ENCODE measurements at regions not wholly inside any gene's neighbourhood (a gene's known extent, or its start where the extent isn't known, plus 50 kb on each side); places are given as distances from the start of the nearest gene placed in this dataset.
"Not testable (repeated sequence)": the region's sequence is repeated elsewhere in the genome, so short reads cannot be mapped to it uniquely, and the experiment has no call there.

- peak; percentile 58 for DNase-seq
Measured at GRCh38 chr1:218494449-218494852, 149.3 kb downstream of the TGFB2 start.

DNA sequence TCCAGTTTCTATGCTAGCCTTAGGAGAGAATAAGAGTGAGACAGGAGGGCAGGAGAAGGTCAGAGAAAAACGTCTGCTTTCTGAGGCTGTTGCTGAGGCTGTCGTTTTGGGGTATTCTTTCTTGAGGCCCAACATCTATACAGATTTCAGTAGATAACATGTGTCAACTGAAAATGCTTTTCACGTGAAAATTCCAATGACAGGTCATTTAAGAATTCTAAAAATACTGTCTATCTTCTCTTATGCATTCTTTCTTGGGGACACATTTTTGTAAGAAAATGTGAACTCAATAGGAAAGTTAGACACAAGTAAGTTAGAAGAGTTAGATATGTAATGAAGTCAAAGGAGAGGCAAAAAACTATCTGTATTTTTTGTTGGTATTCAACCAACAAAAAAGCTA, 150.8 kb downstream of the TGFB2 start:
- DNase-seq: no peak

GRCh38 chr1:218496561-218496960, 151.4 kb downstream of the TGFB2 start:
- DNase-seq: no peak

DNA sequence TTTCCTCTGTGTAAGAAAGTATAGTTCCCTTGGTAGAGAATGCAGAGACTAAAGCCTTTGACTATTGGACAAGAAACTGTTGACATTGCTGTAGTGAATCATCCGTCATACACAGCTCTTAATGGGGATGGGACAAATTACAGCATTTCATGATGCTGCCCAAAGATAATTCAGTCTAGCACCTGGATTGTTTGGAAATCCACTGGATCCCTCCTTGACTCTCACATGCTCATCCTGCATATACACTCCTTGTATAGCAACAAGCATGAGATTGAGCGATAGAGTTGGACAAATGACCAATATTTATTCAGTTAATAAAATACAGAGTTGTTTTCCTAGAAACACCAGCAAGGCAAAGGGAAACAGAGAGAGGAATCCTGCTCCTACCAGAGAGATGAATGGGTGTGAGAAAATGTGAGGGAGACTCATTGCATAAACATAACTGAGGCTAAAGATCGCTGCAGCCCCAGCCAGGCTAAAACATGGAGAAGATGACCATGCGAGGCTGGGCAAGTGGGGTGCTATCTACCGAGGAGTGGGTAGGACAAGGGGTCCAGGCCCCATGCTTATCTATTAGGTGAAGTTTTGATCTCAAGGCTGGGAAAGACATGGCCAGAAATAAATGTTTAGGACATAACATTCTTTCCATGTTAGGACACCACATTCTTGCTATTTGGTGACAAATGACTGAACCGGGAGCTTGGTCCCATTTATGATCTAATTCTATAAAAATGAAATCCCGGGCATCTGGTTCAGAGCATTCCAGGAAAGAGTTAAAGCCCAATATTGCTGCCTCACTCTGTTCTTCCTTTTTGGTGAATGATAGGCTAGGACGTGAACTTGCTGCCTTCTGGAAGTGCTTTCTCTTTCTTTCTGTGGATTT, 153.2 kb downstream of the TGFB2 start:
- DNase-seq: no peak

GRCh38 chr1:218499011-218499691, 154.0 kb downstream of the TGFB2 start:
- no peak for DNase-seq

DNA sequence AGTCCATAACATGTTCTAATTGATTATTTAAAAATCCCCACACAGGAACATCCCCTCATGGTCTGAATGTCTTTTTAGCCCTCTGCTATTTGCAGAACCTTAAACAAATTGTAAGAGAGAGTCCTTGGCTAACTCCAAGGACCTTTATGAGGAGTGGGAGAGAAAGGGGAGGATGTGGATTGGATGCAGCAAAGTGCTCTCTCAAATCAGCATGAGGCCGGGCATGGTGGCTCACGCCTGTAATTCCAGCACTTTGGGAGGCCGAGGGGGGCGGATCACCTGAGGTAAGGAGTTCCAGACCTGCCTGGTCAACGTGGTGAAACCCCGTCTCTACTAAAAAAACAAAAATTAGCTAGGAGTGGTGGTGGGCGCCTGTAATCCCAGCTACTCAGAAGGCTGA, 154.8 kb downstream of the TGFB2 start:
- no peak for DNase-seq

DNA sequence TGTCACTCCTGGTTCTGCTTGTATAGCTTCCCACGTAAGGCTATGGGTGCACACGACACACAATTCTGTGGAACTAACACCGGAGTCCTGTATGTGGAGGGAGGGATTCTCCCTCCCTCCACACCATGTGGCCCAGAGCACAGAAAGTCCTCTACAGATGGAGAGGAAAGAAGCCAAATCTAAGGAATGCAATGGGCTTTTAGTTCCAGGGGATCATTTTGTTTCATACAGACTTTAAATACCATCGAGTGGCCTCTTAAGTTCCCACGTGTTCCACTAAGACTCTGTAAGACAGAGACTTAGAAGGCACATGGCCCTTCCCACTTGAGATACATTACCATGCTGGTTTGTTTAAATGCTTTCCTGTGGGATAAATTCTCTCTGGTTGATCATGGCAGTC, 156.0 kb downstream of the TGFB2 start:
- DNase-seq: no peak

GRCh38 chr1:218502383-218502782, 157.2 kb downstream of the TGFB2 start:
- no peak for DNase-seq

- DNase-seq: no peak
Measured at GRCh38 chr1:218503102-218503501, 158.0 kb downstream of the TGFB2 start.

DNA sequence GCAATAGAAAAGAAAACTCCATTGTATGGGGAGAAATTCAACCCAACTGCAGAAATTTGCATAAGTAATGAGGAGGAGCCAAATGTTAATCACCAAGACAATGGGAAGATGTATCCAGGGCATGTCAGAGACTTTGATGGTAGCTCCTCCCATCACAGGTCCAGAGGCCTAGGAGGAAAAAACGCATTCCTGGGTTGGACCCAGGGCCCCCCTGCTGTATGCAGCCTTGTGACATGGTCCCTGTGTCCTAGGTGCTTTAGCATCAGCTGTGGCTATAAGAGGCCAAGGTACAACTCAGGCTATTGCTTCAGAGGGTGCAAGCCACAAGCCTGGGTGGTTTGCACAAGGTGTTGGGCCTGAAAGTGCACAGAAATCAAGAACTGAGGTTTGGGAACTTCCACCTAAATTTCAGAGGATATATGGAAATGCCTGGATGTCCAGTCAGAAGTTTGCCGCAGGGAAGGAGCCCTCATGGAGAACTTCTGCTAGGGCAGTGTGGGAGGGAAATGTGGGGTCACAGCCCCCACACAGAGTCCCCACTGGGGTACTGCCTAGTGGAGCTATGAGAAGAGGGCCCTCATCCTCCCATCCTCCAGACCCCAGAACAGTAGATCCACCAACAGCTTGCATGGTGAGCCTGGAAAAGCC, 162.3 kb downstream of the TGFB2 start:
- DNase-seq: no peak

GRCh38 chr1:218510153-218510772, 165.1 kb downstream of the TGFB2 start:
- no peak for DNase-seq

GRCh38 chr1:218513328-218513727, 168.2 kb downstream of the TGFB2 start:
- no peak for DNase-seq

DNA sequence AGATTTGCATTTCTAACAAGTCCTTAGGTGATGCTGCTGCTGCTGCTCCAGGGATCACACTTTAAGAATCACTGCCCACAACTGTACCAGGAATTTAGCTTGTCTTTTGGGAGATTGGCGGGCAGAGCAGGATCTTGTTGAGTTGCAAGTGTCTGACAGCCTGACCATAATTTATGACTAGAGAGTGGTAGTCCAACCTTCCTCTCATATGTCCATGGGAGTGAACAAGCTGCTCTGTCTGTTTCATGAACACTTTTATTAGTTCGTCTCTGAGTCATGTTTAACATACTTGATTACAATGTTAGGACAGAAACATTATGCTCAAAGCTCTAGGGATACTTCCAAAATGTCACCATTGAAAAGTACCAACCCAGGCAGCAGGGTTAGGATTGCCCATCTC, 169.6 kb downstream of the TGFB2 start:
- no peak for DNase-seq

- no peak for DNase-seq
Measured at GRCh38 chr1:218516526-218516925, 171.4 kb downstream of the TGFB2 start.

GRCh38 chr1:218517459-218517858, 172.3 kb downstream of the TGFB2 start:
- no peak for DNase-seq

GRCh38 chr1:218518216-218518740, 173.1 kb downstream of the TGFB2 start:
- DNase-seq: no peak

DNA sequence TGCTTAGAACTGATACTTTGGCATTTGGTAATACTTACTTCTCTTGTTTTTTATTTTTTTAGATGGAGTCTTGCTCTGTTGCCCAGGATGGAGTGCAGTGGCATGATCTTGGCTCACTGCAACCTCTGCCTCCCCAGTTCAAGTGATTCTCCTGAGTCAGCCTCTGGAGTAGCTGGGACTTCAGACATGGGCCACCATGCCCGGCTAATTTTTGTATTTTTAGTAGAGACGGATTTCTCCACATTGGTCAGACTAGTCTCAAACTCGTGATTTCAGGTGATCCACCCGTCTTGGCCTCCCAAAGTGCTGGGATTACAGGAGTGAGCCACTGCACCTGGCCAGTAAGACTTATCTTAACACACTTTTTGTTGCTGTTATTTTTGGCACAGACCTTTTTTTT, 175.5 kb downstream of the TGFB2 start:
- not testable (repeated sequence) for DNase-seq

GRCh38 chr1:218521414-218522169, 176.5 kb downstream of the TGFB2 start:
- DNase-seq: no peak

GRCh38 chr1:218524526-218524925, 179.4 kb downstream of the TGFB2 start:
- no peak for DNase-seq

GRCh38 chr1:218525031-218525430, 179.9 kb downstream of the TGFB2 start:
- DNase-seq: no peak

- no peak for DNase-seq
Measured at GRCh38 chr1:218525451-218526197, 180.5 kb downstream of the TGFB2 start.

DNA sequence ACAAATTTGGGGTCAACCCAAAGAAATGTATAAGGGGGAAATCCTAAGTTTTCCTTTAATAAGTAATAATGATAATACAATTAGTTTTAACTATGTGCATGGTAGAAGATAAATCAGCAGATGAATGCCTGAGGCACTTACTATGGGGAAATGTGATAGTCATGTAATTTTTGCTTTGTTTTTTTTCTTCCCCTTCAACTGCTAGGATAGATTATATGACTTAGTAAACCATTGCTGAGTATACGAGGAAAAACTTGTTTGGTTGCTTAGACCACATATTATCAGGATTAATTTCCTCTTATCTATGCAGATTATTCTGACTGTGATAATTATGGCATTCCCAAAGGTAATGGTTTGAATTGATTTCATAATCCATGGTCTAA, 181.1 kb downstream of the TGFB2 start:
- no peak for DNase-seq

All from NCI-H1417 treated with DMSO at 0.1 percent for 48 hours (cell line).